WI38 (cell line): ENCODE measurements at regions not wholly inside any gene's neighbourhood (a gene's known extent, or its start where the extent isn't known, plus 50 kb on each side); places are given as distances from the start of the nearest gene placed in this dataset.

Experiments used
- H3K4me3 ChIP-seq: 2 replicates; pipeline ENCODE4 v1.5.1; 2011; ENCODE audit warnings: low read depth, mild to moderate bottlenecking, control low read depth, low read length
- TF ChIP-seq, protein P1 (sequence below): IDR thresholded peaks from 2 replicates; pipeline ENCODE4 v1.5.1; 2012; ENCODE audit warnings: low read depth, mild to moderate bottlenecking, control low read depth, low read length

DNA sequence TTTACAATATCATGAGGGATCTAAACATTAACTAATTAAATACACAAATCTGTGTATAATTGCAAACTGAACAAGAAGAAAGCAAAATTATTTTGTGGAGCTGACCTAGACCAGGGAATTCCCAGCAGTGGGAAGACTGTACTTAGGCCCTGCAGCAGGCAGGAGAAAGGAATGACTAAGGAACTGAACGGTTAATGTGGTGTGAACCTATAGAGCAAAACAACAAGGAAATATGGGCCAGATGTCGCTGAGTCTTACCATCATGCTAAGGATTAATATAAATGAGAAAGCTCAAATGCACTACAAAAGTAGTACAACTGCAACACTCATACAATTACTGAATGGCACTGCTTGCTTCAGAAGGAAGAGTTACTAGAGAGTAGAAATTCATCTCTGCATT lies 120.3 kb upstream of the ATXN3L start:
- H3K4me3 ChIP-seq = no peak overlapping the region
- TF ChIP-seq, protein P1, sequence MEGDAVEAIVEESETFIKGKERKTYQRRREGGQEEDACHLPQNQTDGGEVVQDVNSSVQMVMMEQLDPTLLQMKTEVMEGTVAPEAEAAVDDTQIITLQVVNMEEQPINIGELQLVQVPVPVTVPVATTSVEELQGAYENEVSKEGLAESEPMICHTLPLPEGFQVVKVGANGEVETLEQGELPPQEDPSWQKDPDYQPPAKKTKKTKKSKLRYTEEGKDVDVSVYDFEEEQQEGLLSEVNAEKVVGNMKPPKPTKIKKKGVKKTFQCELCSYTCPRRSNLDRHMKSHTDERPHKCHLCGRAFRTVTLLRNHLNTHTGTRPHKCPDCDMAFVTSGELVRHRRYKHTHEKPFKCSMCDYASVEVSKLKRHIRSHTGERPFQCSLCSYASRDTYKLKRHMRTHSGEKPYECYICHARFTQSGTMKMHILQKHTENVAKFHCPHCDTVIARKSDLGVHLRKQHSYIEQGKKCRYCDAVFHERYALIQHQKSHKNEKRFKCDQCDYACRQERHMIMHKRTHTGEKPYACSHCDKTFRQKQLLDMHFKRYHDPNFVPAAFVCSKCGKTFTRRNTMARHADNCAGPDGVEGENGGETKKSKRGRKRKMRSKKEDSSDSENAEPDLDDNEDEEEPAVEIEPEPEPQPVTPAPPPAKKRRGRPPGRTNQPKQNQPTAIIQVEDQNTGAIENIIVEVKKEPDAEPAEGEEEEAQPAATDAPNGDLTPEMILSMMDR = no peak

DNA sequence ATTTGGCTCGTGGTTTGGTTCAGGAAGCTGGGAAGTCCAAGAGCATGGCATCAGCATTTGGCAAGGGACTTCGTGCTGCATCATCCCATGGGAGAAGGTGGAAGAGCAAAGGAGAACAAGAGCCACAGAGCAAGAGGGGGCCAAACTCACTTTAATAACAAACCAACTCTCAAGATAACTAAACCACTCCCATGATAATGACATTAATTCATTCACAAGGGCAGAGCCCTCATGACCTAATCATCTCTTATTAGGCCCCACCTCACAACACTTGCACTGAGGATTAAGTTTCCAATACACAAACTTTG lies 113.4 kb upstream of the ATXN3L start:
- no peak overlapping the region for H3K4me3 ChIP-seq
- TF ChIP-seq, protein P1 = no peak

DNA sequence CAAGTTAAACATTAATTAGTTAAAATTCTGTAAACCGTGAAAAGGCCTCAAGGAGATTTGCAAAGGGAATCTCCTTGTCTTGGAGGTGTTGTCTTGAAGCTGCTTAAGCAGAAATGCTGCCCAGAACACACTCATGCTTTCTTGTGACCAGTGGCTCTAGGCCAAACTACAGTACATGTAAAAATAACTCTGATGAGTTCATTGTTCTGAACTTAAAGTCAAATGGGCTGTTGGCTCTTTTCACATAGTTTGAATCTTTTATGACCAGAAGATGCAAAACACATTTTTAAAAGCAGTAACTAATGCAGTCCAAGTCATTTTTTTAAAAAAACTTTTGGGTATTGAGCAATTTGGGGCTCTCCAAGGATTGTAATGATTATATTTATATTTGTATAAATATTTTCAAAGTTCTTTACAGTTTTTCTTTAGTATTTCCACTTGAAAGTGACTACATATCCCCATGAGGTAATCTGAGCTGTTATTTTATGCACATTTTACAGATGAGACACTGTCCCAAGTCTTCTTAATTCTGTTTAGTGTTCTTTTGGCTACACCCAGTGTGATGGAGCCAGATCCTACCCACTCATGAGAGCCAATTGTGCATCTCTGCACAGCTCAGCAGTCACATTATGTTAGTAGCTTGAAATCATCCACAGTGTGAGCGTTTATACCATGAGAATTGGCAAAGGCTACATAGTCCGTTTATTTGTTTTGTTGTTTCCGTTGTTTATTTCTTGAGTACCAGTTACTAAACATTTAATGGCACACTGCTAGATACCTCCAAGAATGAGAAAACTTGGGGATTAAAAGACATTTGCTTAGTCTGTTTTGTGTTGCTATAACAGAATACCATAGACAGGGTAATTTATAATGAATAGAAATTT lies 112.8 kb upstream of the ATXN3L start:
- TF ChIP-seq, protein P1 = no peak
- no peak overlapping the region for H3K4me3 ChIP-seq

DNA sequence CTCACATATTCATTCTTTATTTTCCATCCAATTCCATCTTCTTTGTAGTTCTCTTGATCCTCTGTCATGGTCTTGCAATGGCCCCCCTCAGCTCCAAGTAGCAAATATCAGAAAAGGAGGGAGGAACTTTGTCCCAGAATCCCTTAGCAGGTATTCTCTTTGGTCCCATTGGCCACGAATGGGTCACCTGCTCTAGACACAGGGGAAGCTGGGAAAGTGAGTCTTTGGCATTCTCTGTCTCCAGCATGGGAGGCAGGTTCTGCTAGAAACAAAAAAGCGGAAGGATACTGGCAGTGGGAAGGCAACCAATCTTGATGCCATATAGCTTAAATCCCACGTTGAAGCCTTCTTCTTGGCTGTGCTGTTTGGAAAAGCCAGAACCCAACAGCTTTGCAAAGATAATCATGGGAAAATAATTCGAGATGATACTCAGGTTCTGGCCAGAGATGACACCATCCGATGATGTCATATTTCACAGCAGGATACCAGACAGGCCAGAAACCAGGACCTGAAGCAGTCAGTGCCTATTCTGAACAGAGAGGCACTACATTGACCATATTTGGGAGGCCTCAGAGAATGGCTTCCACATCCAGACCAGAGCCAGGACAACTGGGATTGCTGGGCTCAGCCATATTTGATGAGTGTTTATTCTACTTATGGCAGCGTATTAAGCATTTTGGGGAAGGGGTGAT lies 110.4 kb upstream of the ATXN3L start:
- H3K4me3 ChIP-seq = no peak overlapping the region
- TF ChIP-seq, protein P1 = no peak

DNA sequence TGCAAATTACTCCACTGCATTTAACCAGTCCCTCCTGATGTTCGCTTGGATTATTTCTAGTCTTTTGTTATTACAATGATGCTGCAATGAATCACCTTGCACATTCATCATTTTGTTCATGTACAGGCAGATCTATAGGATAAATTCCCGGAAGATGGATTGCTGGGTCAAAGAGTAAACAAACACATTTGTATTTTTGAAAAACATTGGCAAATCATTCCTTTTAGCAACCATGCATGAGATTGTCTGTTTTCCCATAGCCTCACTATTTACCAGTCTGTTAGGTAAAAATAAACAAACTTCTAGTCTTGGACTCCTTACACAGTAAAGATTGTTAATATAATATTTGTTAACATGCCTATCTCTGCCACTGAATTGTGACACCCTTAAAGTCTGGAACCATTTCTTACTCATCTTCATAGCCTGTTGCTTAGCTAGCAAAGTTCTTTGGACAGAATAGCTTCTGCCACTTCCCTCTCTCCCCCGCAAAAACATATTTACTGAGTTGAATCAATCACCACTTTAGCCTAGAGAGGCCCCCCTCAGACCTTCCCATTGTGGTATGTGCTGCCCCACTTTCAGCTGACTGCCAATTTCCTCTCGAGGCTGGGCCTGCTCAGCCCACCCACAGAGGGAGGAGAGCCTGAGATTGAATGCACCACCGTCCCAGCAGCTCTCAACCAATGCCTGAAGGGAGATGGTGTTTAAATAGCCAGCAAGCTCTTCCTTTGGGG lies 108.4 kb upstream of the ATXN3L start:
- no peak overlapping the region for H3K4me3 ChIP-seq
- TF ChIP-seq, protein P1 = no peak

DNA sequence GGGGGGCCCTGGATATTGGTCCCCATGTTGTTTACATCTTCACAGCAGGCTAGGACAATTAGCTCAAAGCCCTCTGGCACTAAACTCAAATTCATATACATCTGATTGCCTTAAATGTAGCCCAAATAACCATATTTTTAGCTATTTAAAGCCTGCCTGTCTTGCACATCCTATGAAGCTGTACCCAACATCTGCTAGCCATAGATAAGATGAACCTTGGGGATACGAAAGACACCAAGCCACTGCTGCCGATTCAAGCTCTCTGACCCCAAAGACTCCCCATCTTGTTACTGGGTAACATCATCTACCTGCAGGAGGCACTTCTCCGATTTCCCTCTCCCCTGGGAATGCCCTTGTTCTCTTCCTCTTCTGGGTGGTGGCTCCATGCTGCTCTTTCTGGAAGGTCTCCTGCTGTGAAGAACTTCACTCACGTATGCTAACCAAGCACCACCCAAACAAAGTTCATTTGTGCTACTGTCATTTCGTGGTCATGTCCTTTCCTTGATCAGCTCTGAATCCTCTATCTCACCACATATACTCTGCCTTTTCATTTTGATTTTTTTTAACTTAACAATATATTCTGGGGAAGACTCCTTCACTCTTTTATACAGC lies 107.7 kb upstream of the ATXN3L start:
- no peak overlapping the region for H3K4me3 ChIP-seq
- TF ChIP-seq, protein P1 = no peak
